ENCODE measurements at regions not wholly inside any gene's neighbourhood (a gene's known extent, or its start where the extent isn't known, plus 50 kb on each side); places are given as distances from the start of the nearest gene placed in this dataset.

DNA sequence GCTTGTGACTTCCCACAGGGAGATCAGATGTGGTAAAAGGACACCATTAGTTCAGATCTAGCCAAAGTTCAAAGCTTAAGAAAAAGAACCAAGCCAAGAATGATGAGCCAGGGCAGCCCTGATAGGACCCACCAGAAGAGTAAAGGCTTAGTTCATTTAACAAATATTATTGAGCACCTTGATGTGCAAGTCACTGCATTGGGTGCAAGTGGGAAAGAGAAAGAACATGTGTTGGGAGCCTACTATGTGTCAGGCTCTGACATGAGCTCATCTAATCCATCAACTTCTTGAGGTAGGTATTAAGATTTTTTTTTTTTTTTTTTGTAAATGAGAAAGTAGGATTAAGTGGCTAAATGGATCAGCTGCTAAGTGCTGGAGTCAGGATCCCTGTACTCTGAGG, 53.4 kb upstream of the PIAS1 start:
- Mint-ChIP-seq H3K4me3 (no peak overlapping the region), H3K9me3 (ENCODE audit: insufficient read depth) (no peaks in the 10 kb centered on the region), H3K27me3 (no peaks in the 10 kb centered on the region), H3K4me1 (no peaks in the 10 kb centered on the region), H3K27ac (no peak overlapping the region)
- DNase-seq (no peak), ATAC-seq (ENCODE audit: low read depth) (no peak)
- H3K27me3 ChIP-seq (replicated peaks in 1 of 4; ENCODE audit: control extremely low read depth in 1 of 4, control insufficient read depth in 3 of 4, insufficient read depth in 4 of 4, low read length in 3 of 4) = no peaks in the 10 kb centered on the region
- no peak overlapping the region for H3K27ac ChIP-seq (ENCODE audit: low read length in 2 of 2)
- no peak overlapping the region for H3K9ac ChIP-seq (ENCODE audit: low read length)
- peaks cover 0 to under 1% (median 0%) of the 10 kb centered on the region in 3 donors for H3K9me3 ChIP-seq (ENCODE audit: control extremely low read depth in 1 of 3, control insufficient read depth in 2 of 3, insufficient read depth in 1 of 3, low read length in 2 of 3)
- no peaks in the 10 kb centered on the region for H3K36me3 ChIP-seq (replicated peaks in 1 of 2; ENCODE audit: control extremely low read depth in 1 of 2, control insufficient read depth in 1 of 2, extremely low read depth in 1 of 2, insufficient read depth in 2 of 2, low read length in 1 of 2)
- POLR2A ChIA-PET = no interaction called here
- H3K4me3 ChIP-seq (ENCODE audit: control extremely low read depth in 1 of 5, extremely low read depth in 1 of 5, insufficient read depth in 1 of 5, low read depth in 2 of 5, low read length in 4 of 5) = no peak overlapping the region
- TF ChIP-seq, protein P1, sequence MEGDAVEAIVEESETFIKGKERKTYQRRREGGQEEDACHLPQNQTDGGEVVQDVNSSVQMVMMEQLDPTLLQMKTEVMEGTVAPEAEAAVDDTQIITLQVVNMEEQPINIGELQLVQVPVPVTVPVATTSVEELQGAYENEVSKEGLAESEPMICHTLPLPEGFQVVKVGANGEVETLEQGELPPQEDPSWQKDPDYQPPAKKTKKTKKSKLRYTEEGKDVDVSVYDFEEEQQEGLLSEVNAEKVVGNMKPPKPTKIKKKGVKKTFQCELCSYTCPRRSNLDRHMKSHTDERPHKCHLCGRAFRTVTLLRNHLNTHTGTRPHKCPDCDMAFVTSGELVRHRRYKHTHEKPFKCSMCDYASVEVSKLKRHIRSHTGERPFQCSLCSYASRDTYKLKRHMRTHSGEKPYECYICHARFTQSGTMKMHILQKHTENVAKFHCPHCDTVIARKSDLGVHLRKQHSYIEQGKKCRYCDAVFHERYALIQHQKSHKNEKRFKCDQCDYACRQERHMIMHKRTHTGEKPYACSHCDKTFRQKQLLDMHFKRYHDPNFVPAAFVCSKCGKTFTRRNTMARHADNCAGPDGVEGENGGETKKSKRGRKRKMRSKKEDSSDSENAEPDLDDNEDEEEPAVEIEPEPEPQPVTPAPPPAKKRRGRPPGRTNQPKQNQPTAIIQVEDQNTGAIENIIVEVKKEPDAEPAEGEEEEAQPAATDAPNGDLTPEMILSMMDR (IDR thresholded peaks at IDR 0.05) = no peak
- no peak for TF ChIP-seq EZH2 (IDR thresholded peaks at IDR 0.05; ENCODE audit: borderline replicate concordance, insufficient read depth, low read depth, low read length, poor library complexity, severe bottlenecking)
- H3K79me2 ChIP-seq (ENCODE audit: control insufficient read depth, insufficient read depth, low read length) = no peaks in the 10 kb centered on the region
- intact Hi-C loops (cut with micrococcal nuclease) = no loop called here
- H4K20me1 ChIP-seq (ENCODE audit: control insufficient read depth, insufficient read depth, low read length, poor library complexity, severe bottlenecking) = no peaks in the 10 kb centered on the region
- no peak overlapping the region for H3K4me2 ChIP-seq (replicated peaks; ENCODE audit: low read depth, low read length, poor library complexity, severe bottlenecking)
- CTCF ChIA-PET = interaction anchor here (0.6 kb wide), 1 partner anchor 132 kb away, joined by 3 read pairs; no protein-coding TSS in a partner anchor
- no peaks in the 10 kb centered on the region for H3K4me1 ChIP-seq (ENCODE audit: control insufficient read depth in 2 of 2, insufficient read depth in 2 of 2, low read length in 2 of 2)
- no peak overlapping the region for H2AFZ ChIP-seq (ENCODE audit: insufficient read depth, low read depth, low read length, poor library complexity, severe bottlenecking)

DNA sequence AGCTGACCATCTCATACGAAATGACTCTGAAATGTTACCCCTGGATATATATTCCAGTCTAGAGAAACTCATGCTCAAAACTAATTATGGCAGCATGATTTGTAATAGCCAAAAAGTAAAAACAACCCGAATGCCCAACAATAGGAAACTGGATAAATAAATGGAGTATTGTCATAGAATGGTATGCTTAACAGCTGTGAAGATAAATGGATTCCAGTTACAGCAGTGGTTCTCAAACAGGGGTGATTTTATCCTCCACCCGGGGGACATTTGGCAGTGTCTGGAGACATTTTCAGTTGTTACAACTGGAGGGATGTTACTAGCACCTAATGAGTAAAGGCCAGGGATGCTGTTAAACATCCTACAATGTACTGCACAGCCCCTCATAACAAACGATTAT, 52.3 kb upstream of the PIAS1 start:
- H3K4me3 Mint-ChIP-seq = no peak overlapping the region
- POLR2A ChIA-PET = no interaction called here
- no peaks in the 10 kb centered on the region for H3K36me3 ChIP-seq (replicated peaks in 1 of 2; ENCODE audit: control extremely low read depth in 1 of 2, control insufficient read depth in 1 of 2, extremely low read depth in 1 of 2, insufficient read depth in 2 of 2, low read length in 1 of 2)
- no peak for TF ChIP-seq EZH2 (IDR thresholded peaks at IDR 0.05; ENCODE audit: borderline replicate concordance, insufficient read depth, low read depth, low read length, poor library complexity, severe bottlenecking)
- TF ChIP-seq, protein P1 (IDR thresholded peaks at IDR 0.05) = no peak
- CTCF ChIA-PET = no interaction called here
- ATAC-seq (ENCODE audit: low read depth) = no peak
- 100% methylated on average over 1 of the region's 4 CpGs for WGBS (ENCODE audit: insufficient coverage)
- intact Hi-C loops (cut with micrococcal nuclease) = no loop called here
- no peaks in the 10 kb centered on the region for H3K27me3 ChIP-seq (replicated peaks in 1 of 4; ENCODE audit: control extremely low read depth in 1 of 4, control insufficient read depth in 3 of 4, insufficient read depth in 4 of 4, low read length in 3 of 4)
- peaks cover 1% of the 10 kb centered on the region for H3K9me3 Mint-ChIP-seq (ENCODE audit: insufficient read depth)
- H3K27ac Mint-ChIP-seq = no peak overlapping the region
- H3K9ac ChIP-seq (ENCODE audit: low read length) = no peak overlapping the region
- H3K79me2 ChIP-seq (ENCODE audit: control insufficient read depth, insufficient read depth, low read length) = no peaks in the 10 kb centered on the region
- no peak overlapping the region for H3K4me3 ChIP-seq (ENCODE audit: control extremely low read depth in 1 of 5, extremely low read depth in 1 of 5, insufficient read depth in 1 of 5, low read depth in 2 of 5, low read length in 4 of 5)
- H3K4me1 Mint-ChIP-seq = no peaks in the 10 kb centered on the region
- H3K4me1 ChIP-seq (ENCODE audit: control insufficient read depth in 2 of 2, insufficient read depth in 2 of 2, low read length in 2 of 2) = no peaks in the 10 kb centered on the region
- H2AFZ ChIP-seq (ENCODE audit: insufficient read depth, low read depth, low read length, poor library complexity, severe bottlenecking) = no peak overlapping the region
- DNase-seq = no peak
- no peak overlapping the region for H3K4me2 ChIP-seq (replicated peaks; ENCODE audit: low read depth, low read length, poor library complexity, severe bottlenecking)
- H3K27ac ChIP-seq (ENCODE audit: low read length in 2 of 2) = no peak overlapping the region
- H4K20me1 ChIP-seq (ENCODE audit: control insufficient read depth, insufficient read depth, low read length, poor library complexity, severe bottlenecking) = no peaks in the 10 kb centered on the region
- H3K27me3 Mint-ChIP-seq = no peaks in the 10 kb centered on the region
- peaks cover 0 to 9% (median 0%) of the 10 kb centered on the region in 3 donors for H3K9me3 ChIP-seq (ENCODE audit: control extremely low read depth in 1 of 3, control insufficient read depth in 2 of 3, insufficient read depth in 1 of 3, low read length in 2 of 3)
